Keratinocyte (primary cell): ENCODE measurements at regions not wholly inside any gene's neighbourhood (a gene's known extent, or its start where the extent isn't known, plus 50 kb on each side); places are given as distances from the start of the nearest gene placed in this dataset.

Source experiments
- DNase-seq: peaks from one replicate; pipeline ENCODE4 v3.0.0-alpha.2; 2011; ENCODE audit warnings: low read depth, missing footprints, low spot score
- FAIRE-seq: peaks from 2 replicates; lab custom pipeline; 2011; peaks lifted over from hg19 to GRCh38; lab: Jason Lieb, UNC
- H2AFZ ChIP-seq: 2 replicates; pipeline ENCODE4 v1.6.0; 2012; ENCODE audit warnings: low read length, control low read depth, inconsistent platforms; ENCODE audit not compliant: control insufficient read depth
- H3K27ac ChIP-seq: 2 replicates; pipeline ENCODE4 v1.5.1; 2011; ENCODE audit warnings: low read length; ENCODE audit not compliant: control insufficient read depth, insufficient read depth
- H3K27me3 ChIP-seq: 3 replicates; pipeline ENCODE4 v1.6.0; 2011; ENCODE audit warnings: low read length; ENCODE audit not compliant: control insufficient read depth, insufficient read depth; ENCODE audit errors: extremely low read depth
- H3K36me3 ChIP-seq, 2 experiments: 2 replicates in 1 of 2; 3 replicates in 1 of 2; pipeline ENCODE4 v1.5.1; 2011; ENCODE audit warnings: low read length in 2 of 2, mild to moderate bottlenecking in 1 of 2; ENCODE audit not compliant: control insufficient read depth in 2 of 2, insufficient read depth in 2 of 2; ENCODE audit errors: extremely low read depth in 1 of 2
- H3K4me1 ChIP-seq: 3 replicates; pipeline ENCODE4 v1.5.1; 2011; ENCODE audit warnings: low read length; ENCODE audit not compliant: control insufficient read depth, insufficient read depth; ENCODE audit errors: extremely low read depth
- H3K4me2 ChIP-seq: 3 replicates; pipeline ENCODE4 v1.6.0; 2011; ENCODE audit warnings: low read depth, low read length; ENCODE audit not compliant: control insufficient read depth, insufficient read depth; ENCODE audit errors: extremely low read depth
- H3K4me3 ChIP-seq, 3 experiments: fragments of 200-600 bp in 1 of 3; sonication (generic) in 1 of 3; 2 replicates in 2 of 3; 3 replicates in 1 of 3; pipeline ENCODE4 v1.5.1; 2011 to 2016; ENCODE audit warnings: low read length in 3 of 3, mild to moderate bottlenecking in 3 of 3, control low read depth in 2 of 3, inconsistent platforms in 1 of 3, low read depth in 1 of 3, mixed read lengths in 1 of 3, mixed run types in 1 of 3, moderate library complexity in 1 of 3; ENCODE audit not compliant: control insufficient read depth in 2 of 3, insufficient read depth in 2 of 3; ENCODE audit errors: extremely low read depth in 1 of 3
- H3K79me2 ChIP-seq: 2 replicates; pipeline ENCODE4 v1.6.0; 2012; ENCODE audit warnings: low read length; ENCODE audit not compliant: control insufficient read depth, insufficient read depth
- H3K9ac ChIP-seq: 3 replicates; pipeline ENCODE4 v1.6.0; 2011; ENCODE audit warnings: low read length; ENCODE audit not compliant: control insufficient read depth, insufficient read depth; ENCODE audit errors: extremely low read depth
- H3K9me1 ChIP-seq: 3 replicates; pipeline ENCODE4 v1.6.0; 2011; ENCODE audit warnings: low read length; ENCODE audit not compliant: control insufficient read depth, insufficient read depth; ENCODE audit errors: extremely low read depth
- H3K9me3 ChIP-seq: 2 replicates; pipeline ENCODE4 v1.5.1; 2012; ENCODE audit warnings: low read depth, low read length; ENCODE audit not compliant: control insufficient read depth
- H4K20me1 ChIP-seq: 3 replicates; pipeline ENCODE4 v1.6.0; 2011; ENCODE audit warnings: low read length; ENCODE audit not compliant: control insufficient read depth, insufficient read depth; ENCODE audit errors: extremely low read depth
- EZH2 ChIP-seq: IDR thresholded peaks from one replicate; pipeline ENCODE4 v1.6.1; 2012; ENCODE audit warnings: inconsistent platforms, mild to moderate bottlenecking, low read length, moderate library complexity
- dilution Hi-C: fragments of 300-500 bp; cut with MboI; formaldehyde crosslinking; loops from one replicate; pipeline ENCODE4 v1.7.0; 2020; ENCODE audit warnings: low sequenced_read_pairs; ENCODE audit not compliant: extremely low pct_ligation_motif_present
- TF ChIP-seq, protein P1 (sequence below), 3 experiments: IDR thresholded peaks in 1 of 3; conservative IDR thresholded peaks in 1 of 3; optimal IDR thresholded peaks in 1 of 3; 2 replicates in 2 of 3; 3 replicates in 1 of 3; pipeline versions ENCODE3 to v1.5.1; 2011; ENCODE audit warnings: low read length in 3 of 3, mild to moderate bottlenecking in 3 of 3, moderate library complexity in 2 of 3, control low read depth in 1 of 3, inconsistent platforms in 1 of 3; ENCODE audit not compliant: insufficient read depth in 2 of 3; ENCODE audit errors: extremely low read depth in 1 of 3

DNA sequence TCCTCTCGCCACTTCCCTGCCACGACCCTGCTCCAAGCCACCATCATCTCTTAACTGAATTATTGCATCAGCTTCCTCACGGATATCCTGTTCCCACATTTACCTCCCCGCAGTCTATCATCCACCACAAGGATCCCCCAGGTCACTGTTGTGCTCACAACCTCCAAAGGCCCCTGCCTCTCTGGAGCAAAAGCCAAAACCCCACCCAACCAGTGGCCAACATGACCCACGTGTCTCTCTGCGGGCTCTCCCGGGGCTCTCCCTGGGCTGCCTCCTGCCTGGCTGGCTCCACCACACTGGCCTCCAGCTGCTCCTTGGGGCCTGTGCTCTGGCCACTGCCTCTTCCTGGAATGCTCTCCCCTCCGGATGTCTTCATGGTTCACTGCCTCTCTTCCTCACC is 809.3 kb downstream of the UQCRFS1 start:
- TF ChIP-seq, protein P1, sequence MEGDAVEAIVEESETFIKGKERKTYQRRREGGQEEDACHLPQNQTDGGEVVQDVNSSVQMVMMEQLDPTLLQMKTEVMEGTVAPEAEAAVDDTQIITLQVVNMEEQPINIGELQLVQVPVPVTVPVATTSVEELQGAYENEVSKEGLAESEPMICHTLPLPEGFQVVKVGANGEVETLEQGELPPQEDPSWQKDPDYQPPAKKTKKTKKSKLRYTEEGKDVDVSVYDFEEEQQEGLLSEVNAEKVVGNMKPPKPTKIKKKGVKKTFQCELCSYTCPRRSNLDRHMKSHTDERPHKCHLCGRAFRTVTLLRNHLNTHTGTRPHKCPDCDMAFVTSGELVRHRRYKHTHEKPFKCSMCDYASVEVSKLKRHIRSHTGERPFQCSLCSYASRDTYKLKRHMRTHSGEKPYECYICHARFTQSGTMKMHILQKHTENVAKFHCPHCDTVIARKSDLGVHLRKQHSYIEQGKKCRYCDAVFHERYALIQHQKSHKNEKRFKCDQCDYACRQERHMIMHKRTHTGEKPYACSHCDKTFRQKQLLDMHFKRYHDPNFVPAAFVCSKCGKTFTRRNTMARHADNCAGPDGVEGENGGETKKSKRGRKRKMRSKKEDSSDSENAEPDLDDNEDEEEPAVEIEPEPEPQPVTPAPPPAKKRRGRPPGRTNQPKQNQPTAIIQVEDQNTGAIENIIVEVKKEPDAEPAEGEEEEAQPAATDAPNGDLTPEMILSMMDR (optimal IDR thresholded peaks at IDR 0.05 in 1 of 3, IDR thresholded peaks at IDR 0.05 in 1 of 3, conservative IDR thresholded peaks at IDR 0.05 in 1 of 3; ENCODE audit: extremely low read depth in 1 of 3, insufficient read depth in 2 of 3, low read length in 3 of 3) = no peak
- no peak for TF ChIP-seq EZH2
- Histone ChIP-seq H3K4me2 (no peak overlapping the region), H3K9me1 (no peaks in the 10 kb centered on the region), H3K79me2 (no peaks in the 10 kb centered on the region), H3K9ac (no peak overlapping the region), H4K20me1 (no peaks in the 10 kb centered on the region), H3K27me3 (no peaks in the 10 kb centered on the region), H3K27ac (no peak overlapping the region), H3K36me3 (no peaks in the 10 kb centered on the region), H3K4me1 (no peaks in the 10 kb centered on the region), H3K9me3 (peaks cover 11% of the 10 kb centered on the region), H2AFZ (no peak overlapping the region), H3K4me3 (no peak overlapping the region)
- DNase-seq (no peak), FAIRE-seq (no peak)
- dilution Hi-C loops = no loop called here

DNA sequence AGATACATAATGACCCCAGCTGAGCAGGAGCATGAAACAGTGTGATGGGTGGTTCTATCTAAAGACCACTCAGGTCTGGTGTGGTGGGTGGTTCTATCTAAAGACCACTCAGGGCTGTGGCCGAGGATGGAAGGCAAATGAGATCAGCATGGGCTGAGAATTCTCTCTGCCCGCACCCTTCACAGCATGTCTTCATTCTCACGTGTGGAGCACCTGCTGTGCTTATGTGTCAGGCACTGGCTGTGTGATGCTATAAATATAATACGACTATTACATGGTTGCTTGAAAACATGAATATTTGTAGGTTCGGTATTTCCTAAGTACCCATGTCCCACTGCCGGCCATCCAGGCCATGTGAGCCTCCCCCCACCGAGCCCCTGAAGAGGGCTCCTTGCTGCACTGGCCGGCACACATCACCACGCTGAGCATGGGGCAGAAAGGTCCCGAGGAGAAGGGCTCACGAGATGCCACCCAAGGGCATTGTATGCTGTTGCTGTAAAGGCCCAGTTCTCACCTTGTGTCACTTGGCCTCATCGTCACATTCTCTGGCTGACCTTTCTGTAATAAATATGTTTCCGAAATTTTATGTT is 810.2 kb downstream of the UQCRFS1 start:
- Histone ChIP-seq H3K79me2 (no peaks in the 10 kb centered on the region), H3K9me1 (no peaks in the 10 kb centered on the region), H2AFZ (no peak overlapping the region), H3K4me3 (no peak overlapping the region), H4K20me1 (no peaks in the 10 kb centered on the region), H3K9ac (no peak overlapping the region), H3K4me1 (no peaks in the 10 kb centered on the region), H3K27me3 (no peaks in the 10 kb centered on the region), H3K27ac (no peak overlapping the region), H3K9me3 (peaks cover 9% of the 10 kb centered on the region), H3K4me2 (no peak overlapping the region), H3K36me3 (no peaks in the 10 kb centered on the region)
- FAIRE-seq (no peak), DNase-seq (no peak)
- dilution Hi-C loops = no loop called here
- TF ChIP-seq, protein P1 (optimal IDR thresholded peaks at IDR 0.05 in 1 of 3, IDR thresholded peaks at IDR 0.05 in 1 of 3, conservative IDR thresholded peaks at IDR 0.05 in 1 of 3; ENCODE audit: extremely low read depth in 1 of 3, insufficient read depth in 2 of 3, low read length in 3 of 3) = no peak
- no peak for TF ChIP-seq EZH2
